ENCODE measurements at regions not wholly inside any gene's neighbourhood (a gene's known extent, or its start where the extent isn't known, plus 50 kb on each side); places are given as distances from the start of the nearest gene placed in this dataset.

- H3K4me1 ChIP-seq (ENCODE audit: control insufficient read depth, insufficient read depth, low read length) = no peaks in the 10 kb centered on the region
- no peaks in the 10 kb centered on the region for H3K9me3 ChIP-seq (ENCODE audit: control insufficient read depth, insufficient read depth, low read depth, low read length)
- CTCF ChIA-PET = no interaction called here
- no peak for TF ChIP-seq SP2 (tag by site-specific recombination; IDR thresholded peaks at IDR 0.05)
- no peak for TF ChIP-seq INSM2 (tag by site-specific recombination; IDR thresholded peaks at IDR 0.05)
- no peak for TF ChIP-seq ELK4 (IDR thresholded peaks at IDR 0.05; ENCODE audit: borderline replicate concordance, low read depth, low read length)
- no peak for TF ChIP-seq ZNF529 (tag by site-specific recombination; IDR thresholded peaks at IDR 0.05; ENCODE audit: insufficient replicate concordance)
- no peak for TF ChIP-seq ZSCAN30 (tag by site-specific recombination; IDR thresholded peaks at IDR 0.05)
- no peak for TF ChIP-seq ZNF155 (tag by site-specific recombination; IDR thresholded peaks at IDR 0.05)
- no peak for TF ChIP-seq ZNF555 (tag by site-specific recombination; conservative IDR thresholded peaks at IDR 0.05)
- no peak for TF ChIP-seq ZNF302 (tag by site-specific recombination; IDR thresholded peaks at IDR 0.05; ENCODE audit: low read depth)
- no peak for TF ChIP-seq ZNF133 (tag by site-specific recombination; IDR thresholded peaks at IDR 0.05)
- no peak for TF ChIP-seq ZNF660 (tag by site-specific recombination; IDR thresholded peaks at IDR 0.05)
- no peak for TF ChIP-seq ZNF629 (tag by site-specific recombination; IDR thresholded peaks at IDR 0.05)
- TF ChIP-seq SETDB1 (IDR thresholded peaks at IDR 0.05; ENCODE audit: insufficient read length, low read length) = no peak
- TF ChIP-seq ZNF280D (tag by site-specific recombination; IDR thresholded peaks at IDR 0.05) = no peak
- no peak for TF ChIP-seq ZBTB20 (tag by site-specific recombination; IDR thresholded peaks at IDR 0.05)
- TF ChIP-seq ATF2 (tag by site-specific recombination; IDR thresholded peaks at IDR 0.05; ENCODE audit: low read depth) = no peak
- TF ChIP-seq ZSCAN18 (tag by site-specific recombination; IDR thresholded peaks at IDR 0.05) = no peak
- TF ChIP-seq REPIN1 (tag by site-specific recombination; IDR thresholded peaks at IDR 0.05; ENCODE audit: low read depth) = no peak
- no peak overlapping the region for H3K27ac ChIP-seq (ENCODE audit: extremely low read depth, low read depth, low read length)
- POLR2A ChIA-PET = no interaction called here
- no peaks in the 10 kb centered on the region for H3K36me3 ChIP-seq (ENCODE audit: control insufficient read depth in 2 of 2, insufficient read depth in 1 of 2, low read length in 2 of 2)
- H3K4me3 ChIP-seq (ENCODE audit: low read depth, low read length) = no peak overlapping the region
Observed at GRCh38 chrX:85570496-85570895, 191.0 kb upstream of the POF1B start.

GRCh38 chrX:85569686-85570085, 190.2 kb upstream of the POF1B start:
- no peaks in the 10 kb centered on the region for H3K4me1 ChIP-seq (ENCODE audit: control insufficient read depth, insufficient read depth, low read length)
- TF ChIP-seq ZNF747 (tag by site-specific recombination; IDR thresholded peaks at IDR 0.05) = no peak
- TF ChIP-seq SCRT1 (tag by site-specific recombination; IDR thresholded peaks at IDR 0.05; ENCODE audit: borderline replicate concordance) = no peak
- no peak for TF ChIP-seq ZNF19 (tag by site-specific recombination; IDR thresholded peaks at IDR 0.05; ENCODE audit: low read depth)
- TF ChIP-seq ZBTB20 (tag by site-specific recombination; IDR thresholded peaks at IDR 0.05) = no peak
- no peak for TF ChIP-seq RBAK (tag by site-specific recombination; IDR thresholded peaks at IDR 0.05)
- TF ChIP-seq ZNF2 (tag by site-specific recombination; IDR thresholded peaks at IDR 0.05) = no peak
- TF ChIP-seq ZNF488 (tag by site-specific recombination; IDR thresholded peaks at IDR 0.05) = no peak
- no peak for TF ChIP-seq GFI1B (tag by site-specific recombination; IDR thresholded peaks at IDR 0.05)
- no peak for TF ChIP-seq ZBTB7A (tag by site-specific recombination; IDR thresholded peaks at IDR 0.05; ENCODE audit: low read depth)
- TF ChIP-seq ZNF202 (tag by site-specific recombination; IDR thresholded peaks at IDR 0.05; ENCODE audit: borderline replicate concordance) = no peak
- no peak for TF ChIP-seq OVOL3 (tag by site-specific recombination; IDR thresholded peaks at IDR 0.05)
- H3K36me3 ChIP-seq (ENCODE audit: control insufficient read depth in 2 of 2, insufficient read depth in 1 of 2, low read length in 2 of 2) = no peaks in the 10 kb centered on the region
- no peak overlapping the region for H3K27ac ChIP-seq (ENCODE audit: extremely low read depth, low read depth, low read length)
- no peaks in the 10 kb centered on the region for H3K9me3 ChIP-seq (ENCODE audit: control insufficient read depth, insufficient read depth, low read depth, low read length)
- ChIA-PET POLR2A (no interaction called here), CTCF (no interaction called here)
- H3K4me3 ChIP-seq (ENCODE audit: low read depth, low read length) = no peak overlapping the region
